Caco-2 (cell line): ENCODE measurements at regions not wholly inside any gene's neighbourhood (a gene's known extent, or its start where the extent isn't known, plus 50 kb on each side); places are given as distances from the start of the nearest gene placed in this dataset.

Source experiments
- BruUV-seq: library from RNA; stranded (reverse); fragments of 400-500 nt; replicated peaks from 2 replicates; lab custom pipeline; 2021; lab: Mats Ljungman, UMichigan
- CTCF ChIA-PET: fragments of 300-600 bp; sonication (Branson Sonifier 250); formaldehyde crosslinking; loops from one replicate; lab custom pipeline; 2022; ENCODE audit warnings: antibody characterized with exemption; lab: Charles Lee
- POLR2A ChIA-PET: fragments of 300-600 bp; sonication (Branson Sonifier 250); formaldehyde crosslinking; loops from one replicate; lab custom pipeline; 2022; ENCODE audit warnings: antibody characterized with exemption; lab: Charles Lee
- DNase-seq, 2 experiments: peaks; one replicate each; pipeline versions ENCODE4 v3.0.0 to v3.0.0-alpha.2; 2020 to 2022
- H3K27me3 ChIP-seq: replicated peaks from 2 replicates; pipeline ENCODE4 v1.6.0; 2011; ENCODE audit warnings: low read length; ENCODE audit not compliant: control insufficient read depth, insufficient read depth
- H3K36me3 ChIP-seq: 2 replicates; pipeline ENCODE4 v1.5.1; 2011; ENCODE audit warnings: low read length; ENCODE audit not compliant: control insufficient read depth, insufficient read depth
- H3K4me1 ChIP-seq: fragments of 250-450 bp; sonication (Bioruptor Pico); 2 replicates; pipeline ENCODE4 v1.5.1; 2020; ENCODE audit warnings: mild to moderate bottlenecking
- H3K4me3 ChIP-seq: 2 replicates; pipeline ENCODE4 v1.5.1; 2011; ENCODE audit warnings: low read depth, mild to moderate bottlenecking, control low read depth, low read length
- H3K9me3 ChIP-seq: fragments of 250-450 bp; sonication (Bioruptor Pico); 2 replicates; pipeline ENCODE4 v1.5.1; 2020; ENCODE audit warnings: mild to moderate bottlenecking, moderate library complexity
- H3K27ac Mint-ChIP-seq: one replicate; pipeline ENCODE4 v1.8.0; 2022; ENCODE audit warnings: mixed read lengths; ENCODE audit not compliant: unreplicated experiment
- H3K27me3 Mint-ChIP-seq: one replicate; pipeline ENCODE4 v1.8.0; 2022; ENCODE audit warnings: mixed read lengths; ENCODE audit not compliant: insufficient read depth, unreplicated experiment
- H3K36me3 Mint-ChIP-seq: one replicate; pipeline ENCODE4 v1.8.0; 2022; ENCODE audit warnings: mild to moderate bottlenecking, mixed read lengths; ENCODE audit not compliant: insufficient read depth, unreplicated experiment
- H3K4me1 Mint-ChIP-seq: one replicate; pipeline ENCODE4 v1.8.0; 2022; ENCODE audit warnings: low read depth, mixed read lengths; ENCODE audit not compliant: unreplicated experiment
- H3K4me3 Mint-ChIP-seq: one replicate; pipeline ENCODE4 v1.8.0; 2022; ENCODE audit warnings: mild to moderate bottlenecking, moderate library complexity, mixed read lengths; ENCODE audit not compliant: unreplicated experiment
- H3K9me3 Mint-ChIP-seq: one replicate; pipeline ENCODE4 v1.8.0; 2022; ENCODE audit warnings: mixed read lengths; ENCODE audit not compliant: unreplicated experiment
- CTCF ChIP-seq, 2 experiments: fragments of 200-600 bp in 1 of 2; IDR thresholded peaks; 1 replicate in 1 of 2; 2 replicates in 1 of 2; pipeline versions ENCODE4 v1.5.1 to v1.8.0; 2011 to 2022; ENCODE audit warnings: antibody characterized with exemption in 1 of 2, control low read depth in 1 of 2, inconsistent platforms in 1 of 2, low read depth in 1 of 2, low read length in 1 of 2, mild to moderate bottlenecking in 1 of 2, moderate library complexity in 1 of 2; ENCODE audit not compliant: insufficient read depth in 1 of 2, severe bottlenecking in 1 of 2, unreplicated experiment in 1 of 2
- intact Hi-C: fragments of 100-400 bp; cut with micrococcal nuclease; formaldehyde crosslinking; loops from one replicate; pipeline ENCODE4 v1.10.0; 2022; ENCODE audit not compliant: unreplicated experiment

GRCh38 chr5:174339130-174339529, 293.6 kb downstream of the NSG2 start:
- Mint-ChIP-seq H3K36me3 (no peaks in the 10 kb centered on the region), H3K27me3 (no peaks in the 10 kb centered on the region), H3K9me3 (no peaks in the 10 kb centered on the region), H3K27ac (no peak overlapping the region), H3K4me1 (peaks cover 41% of the 10 kb centered on the region), H3K4me3 (no peak overlapping the region)
- no TSS peak for BruUV-seq
- H3K27me3 ChIP-seq, result no peaks in the 10 kb centered on the region
- no peaks in the 10 kb centered on the region for H3K36me3 ChIP-seq
- ChIA-PET POLR2A (no interaction called here), CTCF (no interaction called here)
- H3K9me3 ChIP-seq, result no peaks in the 10 kb centered on the region
- H3K4me1 ChIP-seq, result peaks cover 25% of the 10 kb centered on the region
- intact Hi-C loops, result loop anchor here (5.0 kb wide), 1 partner anchor 183 kb away; no protein-coding TSS in a partner anchor
- H3K4me3 ChIP-seq, result no peak overlapping the region
- no peak for DNase-seq
- no peak for TF ChIP-seq CTCF (IDR thresholded peaks at IDR 0.05; ENCODE audit: insufficient read depth in 1 of 2, low read depth in 1 of 2, low read length in 1 of 2, severe bottlenecking in 1 of 2, unreplicated experiment in 1 of 2)

- no peak overlapping the region for H3K4me3 Mint-ChIP-seq
- ChIA-PET POLR2A (no interaction called here), CTCF (no interaction called here)
- H3K9me3 Mint-ChIP-seq, result no peaks in the 10 kb centered on the region
- H3K4me1 Mint-ChIP-seq, result peaks cover 41% of the 10 kb centered on the region
- intact Hi-C loops, result no loop called here
- no peak for TF ChIP-seq CTCF (IDR thresholded peaks at IDR 0.05; ENCODE audit: insufficient read depth in 1 of 2, low read depth in 1 of 2, low read length in 1 of 2, severe bottlenecking in 1 of 2, unreplicated experiment in 1 of 2)
- no peak for DNase-seq
- Histone ChIP-seq H3K27me3 (no peaks in the 10 kb centered on the region), H3K4me3 (no peak overlapping the region), H3K4me1 (peaks cover 25% of the 10 kb centered on the region), H3K9me3 (no peaks in the 10 kb centered on the region), H3K36me3 (no peaks in the 10 kb centered on the region)
- BruUV-seq, result no TSS peak
- no peak overlapping the region for H3K27ac Mint-ChIP-seq
- H3K36me3 Mint-ChIP-seq, result no peaks in the 10 kb centered on the region
- H3K27me3 Mint-ChIP-seq, result no peaks in the 10 kb centered on the region
Measured at GRCh38 chr5:174340226-174340625, 294.7 kb downstream of the NSG2 start.

- ChIA-PET POLR2A (no interaction called here), CTCF (interaction anchor here (0.5 kb wide), 2 partner anchors 74 to 441 kb away, joined by 3 read pairs; no protein-coding TSS in a partner anchor)
- Mint-ChIP-seq H3K4me3 (no peak overlapping the region), H3K36me3 (no peaks in the 10 kb centered on the region), H3K4me1 (peaks cover 17% of the 10 kb centered on the region), H3K9me3 (peaks cover 21% of the 10 kb centered on the region), H3K27me3 (peaks cover 3% of the 10 kb centered on the region), H3K27ac (no peak overlapping the region)
- no peaks in the 10 kb centered on the region for H3K36me3 ChIP-seq
- no peak for DNase-seq
- H3K27me3 ChIP-seq, result no peaks in the 10 kb centered on the region
- intact Hi-C loops, result no loop called here
- H3K4me1 ChIP-seq, result peaks cover 11% of the 10 kb centered on the region
- no peak for TF ChIP-seq CTCF (IDR thresholded peaks at IDR 0.05; ENCODE audit: insufficient read depth in 1 of 2, low read depth in 1 of 2, low read length in 1 of 2, severe bottlenecking in 1 of 2, unreplicated experiment in 1 of 2)
- H3K9me3 ChIP-seq, result no peaks in the 10 kb centered on the region
- BruUV-seq, result no TSS peak
- H3K4me3 ChIP-seq, result no peak overlapping the region
Measured at GRCh38 chr5:174342696-174343095, 297.2 kb downstream of the NSG2 start.
